Transverse colon (tissue), 4 donors: ENCODE measurements at regions not wholly inside any gene's neighbourhood (a gene's known extent, or its start where the extent isn't known, plus 50 kb on each side); places are given as distances from the start of the nearest gene placed in this dataset.
"Not testable (repeated sequence)": the region's sequence is repeated elsewhere in the genome, so short reads cannot be mapped to it uniquely, and the experiment has no call there.

Experiments used
- DNase-seq: peaks from one replicate; pipeline ENCODE4 v3.0.0-alpha.2; 2019
- H3K27ac ChIP-seq, 4 donors: fragments of 200-600 bp; sonication (generic); 2 replicates each; pipeline ENCODE4 v1.5.1; 2016 to 2018; ENCODE audit warnings: inconsistent platforms in 4 of 4
- H3K27me3 ChIP-seq: fragments of 200-600 bp; sonication (generic); 2 replicates; pipeline ENCODE4 v1.5.1; 2017; ENCODE audit warnings: inconsistent platforms
- H3K36me3 ChIP-seq, 4 donors: fragments of 200-600 bp; sonication (generic); 2 replicates each; pipeline ENCODE4 v1.5.1; 2017 to 2019; ENCODE audit warnings: inconsistent platforms in 4 of 4
- H3K4me1 ChIP-seq, 4 donors: fragments of 200-600 bp; sonication (generic); 2 replicates each; pipeline ENCODE4 v1.5.1; 2017 to 2020; ENCODE audit warnings: inconsistent platforms in 4 of 4
- H3K4me3 ChIP-seq, 4 donors: fragments of 200-600 bp; sonication (generic); 1 replicate in 1 of 4; 2 replicates in 3 of 4; pipeline versions ENCODE4 v1.5.1 to v1.6.1; 2017 to 2019; ENCODE audit warnings: inconsistent platforms in 4 of 4
- H3K9me3 ChIP-seq, 2 donors: fragments of 200-600 bp; sonication (generic); 2 replicates each; pipeline ENCODE4 v1.5.1; 2017 to 2019; ENCODE audit warnings: inconsistent platforms in 2 of 2
- CTCF ChIP-seq, 5 experiments: fragments of 200-600 bp in 3 of 5; fragments of 450-650 bp in 2 of 5; sonication (generic) in 3 of 5; IDR thresholded peaks; 1 replicate in 2 of 5; 2 replicates in 3 of 5; pipeline ENCODE4 v1.5.1; 2016 to 2017; ENCODE audit warnings: antibody characterized with exemption in 5 of 5, inconsistent platforms in 3 of 5, mild to moderate bottlenecking in 2 of 5, moderate library complexity in 1 of 5
- EP300 ChIP-seq: sonication (generic); formaldehyde crosslinking; IDR thresholded peaks from one replicate; pipeline ENCODE4 v1.6.1; 2017; ENCODE audit warnings: antibody characterized with exemption, low read depth
- POLR2A ChIP-seq: fragments of 450-650 bp; IDR thresholded peaks from one replicate; pipeline ENCODE4 v1.6.1; 2016; ENCODE audit warnings: antibody characterized with exemption, mild to moderate bottlenecking, moderate library complexity
- POLR2AphosphoS5 ChIP-seq, 3 donors: sonication (generic); formaldehyde crosslinking; IDR thresholded peaks; one replicate each; pipeline ENCODE4 v1.6.1; 2016; ENCODE audit warnings: antibody characterized with exemption in 3 of 3
- WGBS, 2 donors: methylation state at CpG; one replicate each; pipeline ENCODE4 v1.1.5; 2018; ENCODE audit warnings: low coverage in 1 of 2; 5-methylcytosine and 5-hydroxymethylcytosine counted together
- in situ Hi-C, 4 donors: fragments of 200-750 bp; cut with MboI; loops; one replicate each; pipeline versions ENCODE4 v1.15.0 to v1.15.1; 2017; ENCODE audit warnings: low sequenced_read_pairs in 3 of 4, low pct_ligation_motif_present in 1 of 4, low pct_unique_long_range_greater_than_20kb in 1 of 4
- intact Hi-C: fragments of 100-400 bp; cut with DNase I; formaldehyde crosslinking; loops from one replicate; pipeline ENCODE4 v1.15.1; 2023; ENCODE audit warnings: low total_unique reads

- no peak overlapping the region for H3K4me3 ChIP-seq
- no peak for DNase-seq
- WGBS, 2 donors, result 79 to 90% methylated on average over 3 of the region's 3 CpGs
Measured at GRCh38 chr5:103860327-103860726, 297.7 kb upstream of the NUDT12 start.

GRCh38 chr5:103858367-103858766 is 295.8 kb upstream of the NUDT12 start:
- in situ Hi-C loops, H3K36me3 ChIP-seq, DNase-seq, H3K9me3 ChIP-seq, H3K27me3 ChIP-seq, intact Hi-C loops, H3K4me1 ChIP-seq, H3K4me3 ChIP-seq, H3K27ac ChIP-seq: not testable (repeated sequence)
- WGBS, 2 donors, result 67 to 77% methylated on average over 3 of the region's 3 CpGs

More at GRCh38 chr5:103860327-103860726, 297.7 kb upstream of the NUDT12 start:
- Histone ChIP-seq H3K9me3 (no peaks in the 10 kb centered on the region), H3K36me3 (no peaks in the 10 kb centered on the region), H3K4me1 (no peaks in the 10 kb centered on the region), H3K27me3 (no peaks in the 10 kb centered on the region), H3K27ac (no peak overlapping the region)
- intact Hi-C loops (no loop called here), in situ Hi-C loops (no loop called here)
- no peak for TF ChIP-seq CTCF (IDR thresholded peaks at IDR 0.05)
- TF ChIP-seq EP300, result no peak
- TF ChIP-seq POLR2A, result no peak
- no peak for TF ChIP-seq POLR2AphosphoS5 (IDR thresholded peaks at IDR 0.05)

GRCh38 chr5:103851091-103851490 is 288.5 kb upstream of the NUDT12 start:
- Histone ChIP-seq H3K4me3 (no peak overlapping the region), H3K4me1 (no peaks in the 10 kb centered on the region), H3K27ac (no peak overlapping the region), H3K9me3 (no peaks in the 10 kb centered on the region), H3K36me3 (no peaks in the 10 kb centered on the region), H3K27me3 (no peaks in the 10 kb centered on the region)
- WGBS, 2 donors, result 53 to 62% methylated on average over 1 of the region's 1 CpG
- intact Hi-C loops, result no loop called here
- in situ Hi-C loops, result no loop called here
- DNase-seq, result no peak
- TF ChIP-seq EP300, result no peak
- no peak for TF ChIP-seq POLR2A
- TF ChIP-seq POLR2AphosphoS5 (IDR thresholded peaks at IDR 0.05), result no peak
- no peak for TF ChIP-seq CTCF (IDR thresholded peaks at IDR 0.05)

- TF ChIP-seq EP300 (no peak), POLR2AphosphoS5 (IDR thresholded peaks at IDR 0.05) (no peak), POLR2A (no peak), CTCF (IDR thresholded peaks at IDR 0.05) (no peak)
- DNase-seq, result no peak
- no peaks in the 10 kb centered on the region for H3K4me1 ChIP-seq
- H3K4me3 ChIP-seq, result no peak overlapping the region
- intact Hi-C loops, result no loop called here
- no peak overlapping the region for H3K27ac ChIP-seq
- H3K27me3 ChIP-seq, result no peaks in the 10 kb centered on the region
- 64 to 70% methylated on average over 3 of the region's 3 CpGs for WGBS, 2 donors
- no peaks in the 10 kb centered on the region for H3K36me3 ChIP-seq
- H3K9me3 ChIP-seq, result no peaks in the 10 kb centered on the region
- in situ Hi-C loops, result no loop called here
Measured at GRCh38 chr5:103849934-103850333, 287.3 kb upstream of the NUDT12 start.

GRCh38 chr5:103847060-103847459 is 284.5 kb upstream of the NUDT12 start:
- no peak for DNase-seq
- Histone ChIP-seq H3K9me3 (no peaks in the 10 kb centered on the region), H3K36me3 (no peaks in the 10 kb centered on the region), H3K27ac (no peak overlapping the region), H3K27me3 (no peaks in the 10 kb centered on the region), H3K4me1 (no peaks in the 10 kb centered on the region), H3K4me3 (no peak overlapping the region)
- intact Hi-C loops (no loop called here), in situ Hi-C loops (no loop called here)
- 76 to 84% methylated on average over 3 of the region's 3 CpGs for WGBS, 2 donors
- TF ChIP-seq POLR2A (no peak), EP300 (no peak), CTCF (IDR thresholded peaks at IDR 0.05) (no peak), POLR2AphosphoS5 (IDR thresholded peaks at IDR 0.05) (no peak)
